NB4 (cell line): ENCODE measurements at regions not wholly inside any gene's neighbourhood (a gene's known extent, or its start where the extent isn't known, plus 50 kb on each side); places are given as distances from the start of the nearest gene placed in this dataset.
"Not testable (repeated sequence)": the region's sequence is repeated elsewhere in the genome, so short reads cannot be mapped to it uniquely, and the experiment has no call there.

Experiments used
- CTCF ChIP-seq: IDR thresholded peaks from one replicate; pipeline ENCODE4 v1.5.1; 2012; ENCODE audit warnings: low read depth, low read length
- MAX ChIP-seq: IDR thresholded peaks from 2 replicates; pipeline ENCODE4 v1.6.1; 2011; ENCODE audit warnings: low read depth, low read length
- MYC ChIP-seq: IDR thresholded peaks from 2 replicates; pipeline ENCODE4 v1.6.1; 2011; ENCODE audit warnings: low read depth, low read length
- POLR2A ChIP-seq: IDR thresholded peaks from 2 replicates; pipeline ENCODE4 v1.6.1; 2011; ENCODE audit warnings: mild to moderate bottlenecking; ENCODE audit not compliant: insufficient read length; ENCODE audit errors: extremely low read depth

- not testable (repeated sequence) for TF ChIP-seq CTCF, POLR2A, MAX, MYC
Observed at GRCh38 chr16:18184755-18185154, 151.8 kb downstream of the NPIPA8 start.
